ENCODE measurements at regions not wholly inside any gene's neighbourhood (a gene's known extent, or its start where the extent isn't known, plus 50 kb on each side); places are given as distances from the start of the nearest gene placed in this dataset.

- ATAC-seq (ENCODE audit: low read depth) (no peak), DNase-seq (ENCODE audit: low spot score) (no peak)
- no peak for TF ChIP-seq CTCF (IDR thresholded peaks at IDR 0.05; ENCODE audit: poor library complexity, severe bottlenecking)
- Histone ChIP-seq H3K27ac (ENCODE audit: poor library complexity, severe bottlenecking) (no peak overlapping the region), H3K4me1 (ENCODE audit: insufficient read depth, poor library complexity, severe bottlenecking) (no peaks in the 10 kb centered on the region), H3K4me3 (ENCODE audit: severe bottlenecking) (no peak overlapping the region), H3K9me3 (ENCODE audit: severe bottlenecking) (no peaks in the 10 kb centered on the region), H3K36me3 (ENCODE audit: low read depth) (no peaks in the 10 kb centered on the region), H3K27me3 (ENCODE audit: insufficient read depth, poor library complexity, severe bottlenecking) (no peaks in the 10 kb centered on the region)
Measured at GRCh38 chr1:231093156-231093922, 53.3 kb upstream of the FAM89A start.

- H3K27ac ChIP-seq (ENCODE audit: poor library complexity, severe bottlenecking) = no peak overlapping the region
- no peaks in the 10 kb centered on the region for H3K9me3 ChIP-seq (ENCODE audit: severe bottlenecking)
- H3K4me3 ChIP-seq (ENCODE audit: severe bottlenecking) = no peak overlapping the region
- H3K36me3 ChIP-seq (ENCODE audit: low read depth) = no peaks in the 10 kb centered on the region
- no peaks in the 10 kb centered on the region for H3K4me1 ChIP-seq (ENCODE audit: insufficient read depth, poor library complexity, severe bottlenecking)
- DNase-seq (ENCODE audit: low spot score) (no peak), ATAC-seq (ENCODE audit: low read depth) (no peak)
- H3K27me3 ChIP-seq (ENCODE audit: insufficient read depth, poor library complexity, severe bottlenecking) = no peaks in the 10 kb centered on the region
- TF ChIP-seq CTCF (IDR thresholded peaks at IDR 0.05; ENCODE audit: poor library complexity, severe bottlenecking) = no peak
Measured at GRCh38 chr1:231092380-231092779, 52.3 kb upstream of the FAM89A start.

GRCh38 chr1:231091831-231092301, 51.8 kb upstream of the FAM89A start:
- no peak for DNase-seq (ENCODE audit: low spot score)
- peak; percentile 9 for TF ChIP-seq CTCF (IDR thresholded peaks at IDR 0.05; ENCODE audit: poor library complexity, severe bottlenecking)
- H3K4me1 ChIP-seq (ENCODE audit: insufficient read depth, poor library complexity, severe bottlenecking) = no peaks in the 10 kb centered on the region
- no peaks in the 10 kb centered on the region for H3K9me3 ChIP-seq (ENCODE audit: severe bottlenecking)
- no peaks in the 10 kb centered on the region for H3K36me3 ChIP-seq (ENCODE audit: low read depth)
- no peak for ATAC-seq (ENCODE audit: low read depth)
- H3K4me3 ChIP-seq (ENCODE audit: severe bottlenecking) = no peak overlapping the region
- H3K27me3 ChIP-seq (ENCODE audit: insufficient read depth, poor library complexity, severe bottlenecking) = no peaks in the 10 kb centered on the region
- no peak overlapping the region for H3K27ac ChIP-seq (ENCODE audit: poor library complexity, severe bottlenecking)

- TF ChIP-seq CTCF (IDR thresholded peaks at IDR 0.05; ENCODE audit: poor library complexity, severe bottlenecking) = no peak
- H3K27me3 ChIP-seq (ENCODE audit: insufficient read depth, poor library complexity, severe bottlenecking) = no peaks in the 10 kb centered on the region
- H3K9me3 ChIP-seq (ENCODE audit: severe bottlenecking) = no peaks in the 10 kb centered on the region
Measured at GRCh38 chr1:231091415-231091814, 51.4 kb upstream of the FAM89A start.

More at GRCh38 chr1:231091415-231091814, 51.4 kb upstream of the FAM89A start:
- Histone ChIP-seq H3K36me3 (ENCODE audit: low read depth) (no peaks in the 10 kb centered on the region), H3K4me3 (ENCODE audit: severe bottlenecking) (no peak overlapping the region), H3K27ac (ENCODE audit: poor library complexity, severe bottlenecking) (no peak overlapping the region), H3K4me1 (ENCODE audit: insufficient read depth, poor library complexity, severe bottlenecking) (no peaks in the 10 kb centered on the region)
- ATAC-seq (ENCODE audit: low read depth) (no peak), DNase-seq (ENCODE audit: low spot score) (no peak)

Measured in RWPE2 (cell line).